ENCODE measurements at regions not wholly inside any gene's neighbourhood (a gene's known extent, or its start where the extent isn't known, plus 50 kb on each side); places are given as distances from the start of the nearest gene placed in this dataset.

- no peak for DNase-seq (ENCODE audit: low read depth, low spot score)
Observed at GRCh38 chr14:51145246-51145645, 50.3 kb upstream of the TRIM9 start.

- DNase-seq (ENCODE audit: low read depth, low spot score) = no peak
Observed at GRCh38 chr14:51147183-51147582, 52.3 kb upstream of the TRIM9 start.

GRCh38 chr14:51155326-51155725 lies 60.4 kb upstream of the TRIM9 start:
- DNase-seq (ENCODE audit: low read depth, low spot score) = no peak

GRCh38 chr14:51157012-51157411 lies 62.1 kb upstream of the TRIM9 start:
- no peak for DNase-seq (ENCODE audit: low read depth, low spot score)

GRCh38 chr14:51160871-51161270 lies 66.0 kb upstream of the TRIM9 start:
- DNase-seq (ENCODE audit: low read depth, low spot score) = no peak

GRCh38 chr14:51165415-51165814 lies 70.5 kb upstream of the TRIM9 start:
- no peak for DNase-seq (ENCODE audit: low read depth, low spot score)

- no peak for DNase-seq (ENCODE audit: low read depth, low spot score)
Observed at GRCh38 chr14:51167587-51168214, 72.3 kb upstream of the TMX1 start.

- DNase-seq (ENCODE audit: low read depth, low spot score) = no peak
Observed at GRCh38 chr14:51168215-51168613, 71.8 kb upstream of the TMX1 start.

- no peak for DNase-seq (ENCODE audit: low read depth, low spot score)
Observed at GRCh38 chr14:51173863-51174262, 66.2 kb upstream of the TMX1 start.

- DNase-seq (ENCODE audit: low read depth, low spot score) = peak; percentile 35
Observed at GRCh38 chr14:51176839-51177238, 63.2 kb upstream of the TMX1 start.

GRCh38 chr14:51180577-51180976 lies 59.5 kb upstream of the TMX1 start:
- DNase-seq (ENCODE audit: low read depth, low spot score) = no peak

- no peak for DNase-seq (ENCODE audit: low read depth, low spot score)
Observed at GRCh38 chr14:51182131-51182565, 57.9 kb upstream of the TMX1 start.

- DNase-seq (ENCODE audit: low read depth, low spot score) = no peak
Observed at GRCh38 chr14:51185180-51185579, 54.9 kb upstream of the TMX1 start.

- DNase-seq (ENCODE audit: low read depth, low spot score) = no peak
Observed at GRCh38 chr14:51185754-51186153, 54.3 kb upstream of the TMX1 start.

- no peak for DNase-seq (ENCODE audit: low read depth, low spot score)
Observed at GRCh38 chr14:51188566-51189185, 51.4 kb upstream of the TMX1 start.

GRCh38 chr14:51189600-51190376 lies 50.3 kb upstream of the TMX1 start:
- DNase-seq (ENCODE audit: low read depth, low spot score) = no peak

All from iPS DF 19.7 (cell line).